Common myeloid progenitor, CD34-positive (primary cell): ENCODE measurements at regions not wholly inside any gene's neighbourhood (a gene's known extent, or its start where the extent isn't known, plus 50 kb on each side); places are given as distances from the start of the nearest gene placed in this dataset.
"Not testable (repeated sequence)": the region's sequence is repeated elsewhere in the genome, so short reads cannot be mapped to it uniquely, and the experiment has no call there.

ENCODE experiments used
- CTCF ChIA-PET: fragments of 350-600 bp; sonication (Branson Sonifier 250); formaldehyde crosslinking; loops from one replicate; lab custom pipeline; 2021; ENCODE audit warnings: antibody characterized with exemption; lab: Charles Lee
- POLR2A ChIA-PET: fragments of 350-600 bp; sonication (Branson Sonifier 250); formaldehyde crosslinking; loops from one replicate; lab custom pipeline; 2021; ENCODE audit warnings: antibody characterized with exemption; lab: Charles Lee
- DNase-seq, 3 donors: peaks; one replicate each; pipeline versions ENCODE4 v3.0.0 to v3.0.0-alpha.2; 2013
- H3K27ac ChIP-seq, 2 experiments: 1 replicate in 1 of 2; 2 replicates in 1 of 2; pipeline ENCODE4 v1.7.0; 2013; ENCODE audit warnings: inconsistent platforms in 2 of 2, low read length in 2 of 2, mild to moderate bottlenecking in 2 of 2, low read depth in 1 of 2, moderate library complexity in 1 of 2; ENCODE audit not compliant: severe bottlenecking in 2 of 2, insufficient read depth in 1 of 2, poor library complexity in 1 of 2
- H3K27me3 ChIP-seq, 5 experiments: replicated peaks in 2 of 5; 1 replicate in 3 of 5; 2 replicates in 2 of 5; pipeline versions ENCODE4 v1.6.1 to v1.7.0; 2013; ENCODE audit warnings: low read length in 4 of 5, mild to moderate bottlenecking in 2 of 5, moderate library complexity in 2 of 5, inconsistent platforms in 1 of 5; ENCODE audit not compliant: insufficient read depth in 5 of 5, control insufficient read depth in 4 of 5
- H3K36me3 ChIP-seq, 4 experiments: 1 replicate in 2 of 4; 2 replicates in 2 of 4; pipeline versions ENCODE4 v1.6.1 to v1.7.0; 2013; ENCODE audit warnings: low read length in 3 of 4, control low read depth in 1 of 4, mild to moderate bottlenecking in 1 of 4; ENCODE audit not compliant: control insufficient read depth in 4 of 4, insufficient read depth in 4 of 4
- H3K4me1 ChIP-seq, 4 experiments: 1 replicate in 3 of 4; 2 replicates in 1 of 4; pipeline versions ENCODE4 v1.6.1 to v1.7.1; 2013; ENCODE audit warnings: low read length in 3 of 4, mild to moderate bottlenecking in 3 of 4, control low read depth in 1 of 4, inconsistent platforms in 1 of 4, moderate library complexity in 1 of 4; ENCODE audit not compliant: control insufficient read depth in 4 of 4, insufficient read depth in 4 of 4; ENCODE audit errors: control extremely low read depth in 1 of 4
- H3K4me3 ChIP-seq, 7 experiments: 1 replicate in 4 of 7; 2 replicates in 3 of 7; pipeline versions ENCODE4 v1.5.1 to v1.7.0; 2013; ENCODE audit warnings: mild to moderate bottlenecking in 7 of 7, low read length in 6 of 7, moderate library complexity in 6 of 7, inconsistent platforms in 2 of 7, low read depth in 2 of 7, control low read depth in 1 of 7; ENCODE audit not compliant: insufficient read depth in 4 of 7, control insufficient read depth in 1 of 7; ENCODE audit errors: extremely low read depth in 1 of 7
- H3K9me3 ChIP-seq, 5 experiments: 1 replicate in 4 of 5; 2 replicates in 1 of 5; pipeline versions ENCODE4 v1.6.1 to v1.7.1; 2013; ENCODE audit warnings: low read length in 4 of 5, mild to moderate bottlenecking in 2 of 5, inconsistent platforms in 1 of 5, low read depth in 1 of 5, moderate library complexity in 1 of 5; ENCODE audit not compliant: control insufficient read depth in 4 of 5, insufficient read depth in 2 of 5; ENCODE audit errors: control extremely low read depth in 1 of 5
- WGBS: methylation state at CpG from one replicate; pipeline ENCODE4 v1.1.5; 2013; ENCODE audit not compliant: insufficient coverage; 5-methylcytosine and 5-hydroxymethylcytosine counted together

- DNase-seq, CTCF ChIA-PET, H3K9me3 ChIP-seq, H3K4me1 ChIP-seq, H3K27me3 ChIP-seq, H3K4me3 ChIP-seq, POLR2A ChIA-PET, H3K36me3 ChIP-seq, H3K27ac ChIP-seq: not testable (repeated sequence)
These were observed 722.9 kb downstream of the TRHDE start for GRCh38 chr12:72995029-72995428.

GRCh38 chr12:72995616-72996015 is 723.4 kb downstream of the TRHDE start:
- WGBS: 100% methylated on average over 4 of the region's 5 CpGs
- no peaks in the 10 kb centered on the region for H3K4me1 ChIP-seq
- H3K4me3 ChIP-seq: no peak overlapping the region
- H3K27me3 ChIP-seq: no peaks in the 10 kb centered on the region
- CTCF ChIA-PET: no interaction called here
- POLR2A ChIA-PET: no interaction called here
- DNase-seq: no peak
- H3K27ac ChIP-seq: no peak overlapping the region
- H3K9me3 ChIP-seq: no peaks in the 10 kb centered on the region
- H3K36me3 ChIP-seq: no peaks in the 10 kb centered on the region

GRCh38 chr12:73001806-73002205 is 729.6 kb downstream of the TRHDE start:
- DNase-seq, H3K27me3 ChIP-seq, H3K4me1 ChIP-seq, H3K36me3 ChIP-seq, H3K9me3 ChIP-seq, H3K4me3 ChIP-seq, POLR2A ChIA-PET, H3K27ac ChIP-seq, CTCF ChIA-PET: not testable (repeated sequence)
- 90% methylated on average over 2 of the region's 3 CpGs for WGBS

- POLR2A ChIA-PET, H3K4me3 ChIP-seq, H3K36me3 ChIP-seq, H3K27me3 ChIP-seq, H3K27ac ChIP-seq, H3K4me1 ChIP-seq, CTCF ChIA-PET, H3K9me3 ChIP-seq: not testable (repeated sequence)
- WGBS: 75% methylated on average over 1 of the region's 1 CpG
- peak in 1 of 3 donors; percentile 34 for DNase-seq
These were observed 730.3 kb downstream of the TRHDE start for GRCh38 chr12:73002504-73002903.

GRCh38 chr12:73009138-73009834 is 737.1 kb downstream of the TRHDE start:
- H3K4me3 ChIP-seq, CTCF ChIA-PET, H3K27me3 ChIP-seq, H3K27ac ChIP-seq, H3K9me3 ChIP-seq, POLR2A ChIA-PET, H3K4me1 ChIP-seq, H3K36me3 ChIP-seq: not testable (repeated sequence)
- WGBS: 0% methylated on average over 1 of the region's 3 CpGs
- peak in 1 of 3 donors; percentile 16 for DNase-seq

GRCh38 chr12:73017981-73018380 is 745.8 kb downstream of the TRHDE start:
- no peaks in the 10 kb centered on the region for H3K36me3 ChIP-seq
- no peak for DNase-seq
- H3K4me1 ChIP-seq: no peaks in the 10 kb centered on the region
- H3K4me3 ChIP-seq: no peak overlapping the region
- CTCF ChIA-PET: no interaction called here
- no peak overlapping the region for H3K27ac ChIP-seq
- peaks cover 0 to 2% (median 0%) of the 10 kb centered on the region in 5 experiments for H3K9me3 ChIP-seq
- no peaks in the 10 kb centered on the region for H3K27me3 ChIP-seq
- POLR2A ChIA-PET: no interaction called here

GRCh38 chr12:73053893-73054292 is 781.7 kb downstream of the TRHDE start:
- CTCF ChIA-PET: no interaction called here
- H3K9me3 ChIP-seq: peaks cover 0 to 3% (median 0%) of the 10 kb centered on the region in 5 experiments
- no peak overlapping the region for H3K4me3 ChIP-seq
- H3K27ac ChIP-seq: no peak overlapping the region
- peak in 1 of 3 donors; percentile 19 for DNase-seq
- POLR2A ChIA-PET: no interaction called here
- 83% methylated on average over 1 of the region's 1 CpG for WGBS
- H3K4me1 ChIP-seq: no peaks in the 10 kb centered on the region
- H3K27me3 ChIP-seq: no peaks in the 10 kb centered on the region
- H3K36me3 ChIP-seq: no peaks in the 10 kb centered on the region
